C4-2B (cell line): ENCODE measurements at regions not wholly inside any gene's neighbourhood (a gene's known extent, or its start where the extent isn't known, plus 50 kb on each side); places are given as distances from the start of the nearest gene placed in this dataset.

Source experiments
- H3K27ac ChIP-seq: fragments of 450-650 bp; 2 replicates; pipeline ENCODE4 v1.5.1; 2017
- CTCF ChIP-seq: fragments of 450-650 bp; conservative IDR thresholded peaks from 2 replicates; pipeline ENCODE4 v1.5.1; 2017; ENCODE audit warnings: mild to moderate bottlenecking
- ZFX ChIP-seq: fragments of 450-650 bp; IDR thresholded peaks from 2 replicates; pipeline ENCODE4 v1.6.1; 2017

DNA sequence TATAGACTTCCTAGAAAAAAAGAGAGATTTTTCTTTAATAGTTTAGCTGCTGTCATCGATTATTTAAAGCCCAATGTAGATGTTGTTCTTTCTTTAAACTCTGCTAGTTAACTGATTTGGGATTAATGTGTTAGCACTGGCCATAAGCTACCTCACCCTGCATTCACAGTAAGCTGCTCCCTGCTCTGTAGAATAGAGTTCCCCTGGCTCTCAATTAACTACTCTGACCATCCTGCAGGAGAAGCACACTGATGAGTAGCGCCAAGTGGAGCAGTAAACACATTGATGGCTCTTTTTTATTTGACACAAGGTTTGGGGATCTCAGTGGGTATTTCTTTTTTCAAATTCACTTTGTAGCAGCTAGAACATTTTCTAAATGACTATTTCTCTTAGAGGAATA lies 807.9 kb upstream of the ZNF608 start:
- TF ChIP-seq ZFX (no peak), CTCF (no peak)
- no peak overlapping the region for H3K27ac ChIP-seq

DNA sequence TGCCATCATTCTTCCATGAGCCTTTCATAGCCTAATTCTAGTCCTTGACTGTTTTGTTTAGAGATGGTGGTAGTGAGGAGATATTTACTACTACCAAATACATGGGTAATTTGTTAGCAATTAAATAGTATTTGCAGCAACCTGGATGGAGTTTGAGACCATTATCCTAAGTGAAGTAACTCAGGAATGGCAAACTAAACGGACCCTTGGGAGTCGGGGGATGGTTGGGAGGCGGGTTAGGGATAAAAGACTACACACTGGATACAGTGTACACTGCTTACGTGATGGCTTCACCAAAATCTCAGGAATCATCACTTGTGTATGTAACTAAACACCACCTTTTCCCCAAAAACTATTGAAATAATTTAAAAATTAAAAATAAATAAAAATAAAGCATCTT lies 809.2 kb upstream of the ZNF608 start:
- TF ChIP-seq ZFX, result no peak
- TF ChIP-seq CTCF, result no peak
- H3K27ac ChIP-seq, result no peak overlapping the region

- TF ChIP-seq CTCF (no peak), ZFX (no peak)
Observed at GRCh38 chr5:125558016-125558415, 811.6 kb upstream of the ZNF608 start.

GRCh38 chr5:125558466-125558865 lies 812.0 kb upstream of the ZNF608 start:
- no peak for TF ChIP-seq ZFX
- TF ChIP-seq CTCF, result no peak

More at GRCh38 chr5:125558016-125558415, 811.6 kb upstream of the ZNF608 start:
- H3K27ac ChIP-seq, result no peak overlapping the region

GRCh38 chr5:125559296-125559695 lies 812.9 kb upstream of the ZNF608 start:
- TF ChIP-seq CTCF (no peak), ZFX (no peak)
- H3K27ac ChIP-seq, result no peak overlapping the region

More at GRCh38 chr5:125558466-125558865, 812.0 kb upstream of the ZNF608 start:
- no peak overlapping the region for H3K27ac ChIP-seq

DNA sequence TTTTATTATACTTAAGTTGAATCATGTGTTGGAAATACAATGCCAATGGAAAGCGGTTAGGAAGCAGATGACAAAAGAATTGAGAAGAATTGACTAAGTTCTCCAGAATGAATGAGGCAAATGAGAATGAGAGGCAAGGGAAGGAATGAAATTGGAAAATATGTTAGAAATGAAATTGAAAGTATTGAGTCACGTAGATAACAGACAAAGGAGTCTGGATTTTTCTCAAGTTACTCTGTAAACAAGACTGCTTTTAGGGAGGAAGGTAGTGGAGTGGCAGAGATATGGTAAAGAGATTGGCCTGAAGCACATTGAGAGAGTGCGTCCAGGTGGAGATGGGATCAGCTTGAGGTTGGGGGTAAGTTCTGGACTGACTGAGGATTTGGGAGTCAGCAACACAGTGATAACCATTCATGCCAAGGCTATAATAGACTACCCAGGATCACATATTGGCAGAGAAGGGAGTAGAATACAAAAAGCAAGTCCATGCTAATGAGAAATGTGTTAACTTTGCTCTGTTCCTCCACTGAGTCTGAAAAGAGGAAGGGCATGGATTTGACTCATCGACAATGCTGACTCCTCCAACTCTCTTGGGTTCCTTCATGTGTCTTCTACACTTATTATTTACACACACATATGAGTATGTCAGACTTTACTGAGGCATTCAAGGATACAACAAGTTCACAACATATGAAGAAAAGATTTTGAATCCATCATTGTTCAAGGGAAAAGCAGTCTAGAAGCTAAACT lies 814.2 kb upstream of the ZNF608 start:
- no peak overlapping the region for H3K27ac ChIP-seq
- TF ChIP-seq CTCF, result no peak
- TF ChIP-seq ZFX, result no peak

DNA sequence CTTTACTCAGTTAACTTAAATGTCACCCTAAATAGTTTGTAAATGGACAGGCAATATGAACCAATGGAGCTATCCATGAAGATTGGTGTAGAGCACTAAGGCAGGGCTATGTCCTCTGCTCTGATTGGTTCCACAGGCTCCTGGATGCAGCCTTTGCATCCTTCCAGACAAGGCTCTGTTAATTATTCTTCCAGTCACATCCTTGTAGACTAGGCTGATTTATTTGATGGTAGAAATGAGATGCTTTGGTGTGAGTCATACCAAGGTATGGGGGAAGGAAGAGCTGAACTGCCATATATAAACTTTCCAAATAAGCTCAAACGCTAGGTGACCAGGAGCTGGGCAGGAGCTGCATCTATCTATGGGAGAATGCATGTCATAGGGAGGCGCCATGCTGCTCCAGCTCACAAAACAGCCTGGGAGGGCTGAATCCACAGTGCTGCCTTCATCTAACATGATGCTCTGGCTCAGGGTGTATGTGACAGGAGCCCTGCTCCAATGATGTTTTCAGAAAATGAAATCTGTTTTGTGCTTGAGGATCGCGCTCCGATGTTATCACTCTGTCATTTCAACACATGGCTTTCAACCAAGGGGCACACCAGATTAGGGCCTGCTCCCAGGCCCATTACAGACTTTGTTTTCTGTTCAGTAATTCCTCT lies 818.0 kb upstream of the ZNF608 start:
- TF ChIP-seq CTCF (no peak), ZFX (no peak)
- no peak overlapping the region for H3K27ac ChIP-seq
